GM18519 (cell line): ENCODE measurements at regions not wholly inside any gene's neighbourhood (a gene's known extent, or its start where the extent isn't known, plus 50 kb on each side); places are given as distances from the start of the nearest gene placed in this dataset.

Experiments used
- ATAC-seq: cut with Tn5 transposase; IDR thresholded peaks from one replicate; pipeline ENCODE4 v1.9.1; 2021; ENCODE audit warnings: mild to moderate bottlenecking, moderate library complexity; ENCODE audit not compliant: unreplicated experiment, low FRiP score

- no peak for ATAC-seq
These were observed 81.0 kb downstream of the SEMA4F start for GRCh38 chr2:74735009-74735408.

GRCh38 chr2:74735564-74735963 is 81.5 kb downstream of the SEMA4F start:
- ATAC-seq, result no peak

- no peak for ATAC-seq
These were observed 82.5 kb downstream of the SEMA4F start for GRCh38 chr2:74736589-74736988.

GRCh38 chr2:74738586-74738985 is 84.5 kb downstream of the SEMA4F start:
- no peak for ATAC-seq

GRCh38 chr2:74739129-74739528 is 85.1 kb downstream of the SEMA4F start:
- ATAC-seq, result no peak

GRCh38 chr2:74739733-74740241 is 85.7 kb downstream of the SEMA4F start:
- no peak for ATAC-seq

GRCh38 chr2:74740395-74740740 is 86.3 kb downstream of the SEMA4F start:
- no peak for ATAC-seq

GRCh38 chr2:74740741-74741431 is 86.8 kb downstream of the SEMA4F start:
- no peak for ATAC-seq

- no peak for ATAC-seq
These were observed 87.6 kb downstream of the SEMA4F start for GRCh38 chr2:74741629-74742028.

- no peak for ATAC-seq
These were observed 88.4 kb downstream of the SEMA4F start for GRCh38 chr2:74742471-74742870.

GRCh38 chr2:74743039-74743438 is 89.0 kb downstream of the SEMA4F start:
- no peak for ATAC-seq

- ATAC-seq, result no peak
These were observed 89.7 kb downstream of the SEMA4F start for GRCh38 chr2:74743778-74744177.

GRCh38 chr2:74744731-74745515 is 89.0 kb upstream of the HK2 start:
- no peak for ATAC-seq

GRCh38 chr2:74745766-74746165 is 88.2 kb upstream of the HK2 start:
- no peak for ATAC-seq

GRCh38 chr2:74746480-74746879 is 87.4 kb upstream of the HK2 start:
- no peak for ATAC-seq

GRCh38 chr2:74747411-74748080 is 86.4 kb upstream of the HK2 start:
- ATAC-seq, result no peak

- ATAC-seq, result no peak
These were observed 85.3 kb upstream of the HK2 start for GRCh38 chr2:74748665-74749064.

- no peak for ATAC-seq
These were observed 84.5 kb upstream of the HK2 start for GRCh38 chr2:74749432-74749831.

GRCh38 chr2:74751981-74752851 is 81.7 kb upstream of the HK2 start:
- ATAC-seq, result no peak

- no peak for ATAC-seq
These were observed 78.5 kb upstream of the HK2 start for GRCh38 chr2:74755386-74755785.
